ENCODE measurements at regions not wholly inside any gene's neighbourhood (a gene's known extent, or its start where the extent isn't known, plus 50 kb on each side); places are given as distances from the start of the nearest gene placed in this dataset.

- DNase-seq (ENCODE audit: low read depth in 3 of 3, low spot score in 2 of 3), result no peak
These were observed 73.9 kb upstream of the PIAS1 start for GRCh38 chr15:67980171-67980570.

DNA sequence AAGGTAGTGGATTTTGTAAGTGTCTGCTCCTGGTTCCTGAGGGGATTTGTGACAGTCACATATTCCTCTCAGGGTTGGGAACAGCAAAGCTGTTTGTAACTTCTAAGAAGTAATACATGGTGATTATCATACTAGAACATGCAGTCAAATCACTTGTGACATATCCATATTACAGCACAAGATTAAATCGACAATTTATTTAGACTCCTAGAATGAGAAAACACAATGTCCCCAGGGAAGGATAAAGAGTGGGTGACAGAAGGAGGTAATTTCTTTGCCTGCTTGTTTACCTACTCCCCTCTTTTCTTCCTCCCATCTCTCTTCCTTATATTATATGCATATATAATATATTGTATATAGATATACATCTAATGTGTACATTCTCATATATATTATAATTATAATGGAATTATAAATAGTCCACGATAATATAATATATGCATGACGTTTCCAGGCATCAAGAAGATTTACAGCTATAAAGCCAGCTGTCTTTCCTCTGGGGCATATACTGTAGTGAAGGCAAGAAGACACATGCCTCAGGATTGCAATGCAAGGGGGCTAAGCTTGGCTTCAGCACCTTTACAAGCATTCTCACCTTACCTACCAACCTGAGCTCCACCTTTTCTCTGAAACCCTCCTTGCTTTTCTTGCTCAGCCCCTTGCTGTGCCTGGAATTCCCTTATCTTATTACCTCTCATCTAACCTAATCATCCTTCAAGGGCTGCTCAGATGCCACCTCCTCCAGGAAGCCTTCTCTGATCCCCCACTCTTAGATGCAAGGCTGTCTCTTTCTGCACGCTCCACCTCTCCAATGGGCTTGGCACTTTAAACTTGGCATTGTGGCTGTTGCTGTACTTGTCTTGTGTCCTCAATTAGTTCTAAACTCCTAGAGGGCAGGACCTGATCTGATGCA is 73.1 kb upstream of the PIAS1 start:
- DNase-seq (ENCODE audit: low read depth in 3 of 3, low spot score in 2 of 3), result no peak

GRCh38 chr15:67981848-67982247 is 72.3 kb upstream of the PIAS1 start:
- DNase-seq (ENCODE audit: low read depth in 3 of 3, low spot score in 2 of 3), result no peak

DNA sequence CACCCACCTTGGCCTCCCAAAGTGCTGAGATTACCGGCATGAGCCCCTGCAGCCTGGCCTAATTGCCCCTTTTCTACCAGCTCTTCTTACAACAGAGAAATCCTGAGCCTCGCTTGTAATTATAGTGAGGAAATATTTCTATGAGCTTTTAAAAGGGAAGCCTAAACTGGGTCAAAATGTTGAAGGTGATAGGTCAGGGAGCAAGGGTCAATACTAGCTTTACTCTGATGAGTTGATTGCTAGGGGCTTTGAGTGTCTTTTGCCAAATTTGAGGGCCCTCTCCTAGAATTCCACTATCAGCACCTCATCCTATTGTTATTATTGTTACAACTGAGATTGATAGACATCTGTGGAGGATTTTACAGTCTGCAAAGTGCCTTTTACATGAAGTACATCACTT is 62.4 kb upstream of the PIAS1 start:
- no peak for DNase-seq (ENCODE audit: low read depth in 3 of 3, low spot score in 2 of 3)

DNA sequence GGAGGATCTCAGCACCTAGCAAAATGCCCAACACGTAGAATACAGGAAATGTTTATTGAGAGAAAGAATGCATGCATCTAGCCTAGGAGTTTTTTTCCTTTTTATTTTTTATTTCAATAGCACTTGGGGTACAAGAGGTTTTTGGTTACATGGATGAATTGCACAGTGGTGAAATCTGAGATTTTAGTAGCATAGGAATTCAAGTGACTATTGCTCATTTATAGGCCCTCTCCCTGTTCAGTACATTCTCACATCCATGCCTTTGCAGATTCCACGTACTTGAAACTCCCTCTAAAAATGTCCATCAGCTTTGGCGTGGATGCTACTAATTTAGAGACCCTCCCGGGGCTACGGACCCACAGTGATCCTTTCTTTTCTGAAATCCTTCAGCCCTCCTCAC is 61.7 kb upstream of the PIAS1 start:
- DNase-seq (ENCODE audit: low read depth in 3 of 3, low spot score in 2 of 3), result no peak

DNA sequence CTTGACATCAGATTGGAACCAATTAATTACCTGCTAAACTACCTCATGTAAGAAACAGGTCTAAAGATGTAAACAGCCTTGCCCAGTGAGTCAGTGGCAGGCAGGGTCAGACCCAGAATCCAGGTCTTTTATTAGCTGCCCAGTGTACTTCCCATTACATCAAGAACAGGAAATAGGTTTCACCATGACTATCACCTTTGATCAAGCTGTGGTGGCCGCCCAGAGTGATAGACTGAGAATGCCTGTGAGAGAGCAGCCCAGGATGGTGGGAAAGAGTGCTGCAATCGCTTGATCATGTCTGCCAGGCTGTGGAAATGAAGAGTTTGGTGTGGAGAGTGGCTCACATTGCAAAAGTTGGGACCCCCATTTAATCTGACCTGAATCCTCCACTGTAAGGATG is 61.3 kb upstream of the PIAS1 start:
- no peak for DNase-seq (ENCODE audit: low read depth in 3 of 3, low spot score in 2 of 3)

- DNase-seq (ENCODE audit: low read depth in 3 of 3, low spot score in 2 of 3), result no peak
These were observed 56.1 kb upstream of the PIAS1 start for GRCh38 chr15:67997996-67998395.

- no peak for DNase-seq (ENCODE audit: low read depth in 3 of 3, low spot score in 2 of 3)
These were observed 55.4 kb upstream of the PIAS1 start for GRCh38 chr15:67998599-67999133.

- no peak for DNase-seq (ENCODE audit: low read depth in 3 of 3, low spot score in 2 of 3)
These were observed 54.6 kb upstream of the PIAS1 start for GRCh38 chr15:67999320-68000100.

DNA sequence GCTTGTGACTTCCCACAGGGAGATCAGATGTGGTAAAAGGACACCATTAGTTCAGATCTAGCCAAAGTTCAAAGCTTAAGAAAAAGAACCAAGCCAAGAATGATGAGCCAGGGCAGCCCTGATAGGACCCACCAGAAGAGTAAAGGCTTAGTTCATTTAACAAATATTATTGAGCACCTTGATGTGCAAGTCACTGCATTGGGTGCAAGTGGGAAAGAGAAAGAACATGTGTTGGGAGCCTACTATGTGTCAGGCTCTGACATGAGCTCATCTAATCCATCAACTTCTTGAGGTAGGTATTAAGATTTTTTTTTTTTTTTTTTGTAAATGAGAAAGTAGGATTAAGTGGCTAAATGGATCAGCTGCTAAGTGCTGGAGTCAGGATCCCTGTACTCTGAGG is 53.4 kb upstream of the PIAS1 start:
- no peak for DNase-seq (ENCODE audit: low read depth in 3 of 3, low spot score in 2 of 3)

GRCh38 chr15:68001811-68002210 is 52.3 kb upstream of the PIAS1 start:
- no peak for DNase-seq (ENCODE audit: low read depth in 3 of 3, low spot score in 2 of 3)

DNA sequence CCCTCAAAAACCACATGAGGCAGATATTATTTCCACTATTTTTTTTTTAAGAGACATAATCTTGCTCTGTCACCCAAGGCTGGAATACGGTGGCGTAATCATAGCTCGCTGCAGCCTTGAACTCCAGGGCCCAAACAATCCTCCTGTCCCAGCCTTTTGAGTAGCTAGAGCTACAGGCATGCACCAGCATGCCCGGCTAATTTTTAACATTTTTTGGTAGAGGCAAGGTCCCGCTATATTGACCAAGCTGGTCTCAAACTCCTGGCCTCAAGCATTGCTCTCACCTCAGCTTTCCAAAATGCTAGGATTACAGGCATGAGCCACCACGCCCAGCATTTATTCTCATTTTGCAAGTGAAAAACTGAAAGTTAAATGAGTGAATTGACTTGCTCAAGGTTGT is 50.8 kb upstream of the PIAS1 start:
- DNase-seq (ENCODE audit: low read depth in 3 of 3, low spot score in 2 of 3), result no peak
